ENCODE measurements at regions not wholly inside any gene's neighbourhood (a gene's known extent, or its start where the extent isn't known, plus 50 kb on each side); places are given as distances from the start of the nearest gene placed in this dataset.

GRCh38 chr1:201640624-201641023, 101.7 kb downstream of the NAV1 start:
- ATAC-seq, result no peak
- no peak for TF ChIP-seq ARNTL (CRISPR knock-in tag; IDR thresholded peaks at IDR 0.05; ENCODE audit: borderline replicate concordance, low read depth)
- TF ChIP-seq ISL1 (CRISPR knock-in tag; IDR thresholded peaks at IDR 0.05), result no peak
- TF ChIP-seq ZNF565 (CRISPR knock-in tag; conservative IDR thresholded peaks at IDR 0.05; ENCODE audit: low read depth), result no peak
- no peak for TF ChIP-seq CSDC2 (CRISPR knock-in tag; IDR thresholded peaks at IDR 0.05)
- no peak for TF ChIP-seq ZNF8 (CRISPR knock-in tag; IDR thresholded peaks at IDR 0.05)
- no peak for TF ChIP-seq GLIS3 (CRISPR knock-in tag; IDR thresholded peaks at IDR 0.05)
- no peak for TF ChIP-seq TOX (CRISPR knock-in tag; IDR thresholded peaks at IDR 0.05; ENCODE audit: borderline replicate concordance)
- no peak for TF ChIP-seq PATZ1 (CRISPR knock-in tag; IDR thresholded peaks at IDR 0.05; ENCODE audit: borderline replicate concordance)
- no peak for TF ChIP-seq OSR1 (CRISPR knock-in tag; IDR thresholded peaks at IDR 0.05)

- no peak for ATAC-seq
- no peak for TF ChIP-seq TOX (CRISPR knock-in tag; IDR thresholded peaks at IDR 0.05; ENCODE audit: borderline replicate concordance)
- no peak for TF ChIP-seq ZFP3 (CRISPR knock-in tag; IDR thresholded peaks at IDR 0.05)
- no peak for TF ChIP-seq GLIS3 (CRISPR knock-in tag; IDR thresholded peaks at IDR 0.05)
- TF ChIP-seq POU6F1 (CRISPR knock-in tag; IDR thresholded peaks at IDR 0.05; ENCODE audit: borderline replicate concordance, low read depth), result no peak
- no peak for TF ChIP-seq ARNTL (CRISPR knock-in tag; IDR thresholded peaks at IDR 0.05; ENCODE audit: borderline replicate concordance, low read depth)
- no peak for TF ChIP-seq TSHZ2 (CRISPR knock-in tag; IDR thresholded peaks at IDR 0.05)
- no peak for TF ChIP-seq OSR1 (CRISPR knock-in tag; IDR thresholded peaks at IDR 0.05)
- TF ChIP-seq RARB (CRISPR knock-in tag; IDR thresholded peaks at IDR 0.05), result no peak
- TF ChIP-seq CREB5 (CRISPR knock-in tag; IDR thresholded peaks at IDR 0.05; ENCODE audit: low read depth), result no peak
- TF ChIP-seq BACH2 (CRISPR knock-in tag; IDR thresholded peaks at IDR 0.05; ENCODE audit: borderline replicate concordance), result no peak
- no peak for TF ChIP-seq ZC3H10 (CRISPR knock-in tag; IDR thresholded peaks at IDR 0.05)
- no peak for TF ChIP-seq ZNF565 (CRISPR knock-in tag; conservative IDR thresholded peaks at IDR 0.05; ENCODE audit: low read depth)
- no peak for TF ChIP-seq PATZ1 (CRISPR knock-in tag; IDR thresholded peaks at IDR 0.05; ENCODE audit: borderline replicate concordance)
- no peak for TF ChIP-seq ISL1 (CRISPR knock-in tag; IDR thresholded peaks at IDR 0.05)
- no peak for TF ChIP-seq ZNF8 (CRISPR knock-in tag; IDR thresholded peaks at IDR 0.05)
- no peak for TF ChIP-seq TCF4 (CRISPR knock-in tag; IDR thresholded peaks at IDR 0.05; ENCODE audit: borderline replicate concordance)
- no peak for TF ChIP-seq ESRRG (CRISPR knock-in tag; IDR thresholded peaks at IDR 0.05)
- no peak for TF ChIP-seq SNAI2 (CRISPR knock-in tag; IDR thresholded peaks at IDR 0.05)
- no peak for TF ChIP-seq ZFP30 (CRISPR knock-in tag; IDR thresholded peaks at IDR 0.05)
- TF ChIP-seq CSRNP3 (CRISPR knock-in tag; IDR thresholded peaks at IDR 0.05), result no peak
Observed at GRCh38 chr1:201641524-201642253, 102.8 kb downstream of the NAV1 start.
